ENCODE measurements at regions not wholly inside any gene's neighbourhood (a gene's known extent, or its start where the extent isn't known, plus 50 kb on each side); places are given as distances from the start of the nearest gene placed in this dataset.

- peak; percentile 82 for DNase-seq (ENCODE audit: low read depth, low spot score)
Observed at GRCh38 chr5:68924481-68925145, 169.2 kb upstream of the SLC30A5 start.

DNA sequence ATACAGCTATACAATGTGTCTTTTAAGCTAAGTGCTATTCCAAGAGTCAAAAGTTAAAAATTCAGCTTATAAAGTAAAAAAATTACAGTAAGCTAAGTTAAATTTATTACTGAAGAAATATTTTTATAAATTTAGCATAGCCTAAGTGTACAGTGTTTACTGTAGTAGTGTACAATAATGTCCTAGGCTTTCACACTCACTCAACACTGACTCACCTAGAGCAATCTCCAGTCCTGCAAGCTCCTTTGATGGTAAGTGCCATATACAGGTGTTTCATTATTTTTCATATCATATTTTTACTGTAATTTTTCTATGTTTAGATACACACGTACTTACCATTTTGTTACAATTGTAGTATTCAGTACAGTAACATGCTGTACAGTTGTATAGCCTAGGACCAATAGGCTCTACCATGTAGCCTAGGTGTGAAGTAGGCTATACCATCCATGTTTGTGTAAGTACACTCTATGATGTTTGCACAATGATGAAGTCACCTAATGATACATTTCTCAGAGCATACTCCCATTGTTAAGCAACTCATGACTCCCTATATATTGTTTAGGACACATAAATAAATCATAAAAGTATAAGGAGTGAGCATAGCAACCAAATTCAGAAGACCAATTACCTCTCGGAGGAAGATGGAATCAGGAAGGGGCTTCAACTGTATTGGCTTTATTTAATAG is 165.1 kb upstream of the SLC30A5 start:
- no peak for DNase-seq (ENCODE audit: low read depth, low spot score)

- no peak for DNase-seq (ENCODE audit: low read depth, low spot score)
Observed at GRCh38 chr5:68930139-68930538, 163.7 kb upstream of the SLC30A5 start.

GRCh38 chr5:68932830-68933434 is 160.9 kb upstream of the SLC30A5 start:
- DNase-seq (ENCODE audit: low read depth, low spot score), result no peak

DNA sequence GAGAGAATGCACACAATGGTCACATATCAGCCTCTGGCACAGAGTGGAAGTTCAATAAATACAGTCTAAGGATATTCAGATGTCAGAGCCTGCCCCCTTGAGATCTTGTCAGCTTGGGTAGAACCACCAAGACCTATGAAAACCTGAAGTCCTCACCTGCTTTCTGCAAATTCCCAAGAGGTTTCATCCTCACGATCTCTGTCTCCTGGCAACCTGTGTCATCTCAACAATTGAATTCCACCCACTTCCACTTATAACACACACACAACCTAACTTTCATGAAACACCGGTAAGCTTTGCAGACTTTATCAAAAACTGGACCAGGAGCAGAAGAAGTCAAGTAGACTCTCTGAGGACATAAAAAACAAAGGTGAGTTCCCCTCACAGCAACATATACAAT is 151.6 kb upstream of the SLC30A5 start:
- DNase-seq (ENCODE audit: low read depth, low spot score), result no peak

DNA sequence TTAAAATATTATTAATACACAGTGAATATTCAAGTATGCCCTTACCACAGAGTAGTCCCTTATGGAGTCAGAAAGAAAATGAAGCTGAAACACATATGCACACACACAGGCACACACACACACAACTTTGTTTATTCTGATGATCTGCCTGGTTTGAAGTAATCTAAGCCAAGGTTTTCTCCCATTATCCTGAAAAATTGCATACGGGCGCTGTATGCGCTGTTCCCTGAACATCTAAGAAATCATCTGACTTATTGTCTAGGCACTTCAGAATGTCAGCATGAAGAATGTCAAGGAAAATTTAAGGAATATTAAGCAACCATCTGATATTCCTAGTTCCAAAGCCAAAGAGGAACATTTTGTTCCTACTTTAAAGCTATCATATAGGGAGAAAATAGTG is 147.1 kb upstream of the SLC30A5 start:
- no peak for DNase-seq (ENCODE audit: low read depth, low spot score)

GRCh38 chr5:68947986-68948385 is 145.8 kb upstream of the SLC30A5 start:
- no peak for DNase-seq (ENCODE audit: low read depth, low spot score)

DNA sequence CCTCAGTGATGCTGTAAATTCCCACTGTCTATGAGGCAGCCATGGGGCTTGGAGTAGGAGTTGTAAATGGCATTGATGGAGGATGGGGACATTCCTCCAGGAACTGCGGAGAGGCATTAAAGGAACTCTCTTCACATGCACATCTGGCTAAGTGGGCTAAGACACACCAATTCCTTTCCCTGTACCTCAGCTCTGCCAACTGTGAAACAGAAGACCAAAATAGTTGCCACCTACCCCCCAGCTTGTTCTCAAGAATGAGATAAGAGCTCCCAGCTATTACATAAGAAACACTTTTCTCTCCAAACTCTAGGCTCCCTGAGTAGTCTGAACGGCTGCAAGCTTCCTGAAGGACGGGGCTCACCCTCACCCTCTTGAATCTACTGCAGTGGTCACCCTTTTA is 144.6 kb upstream of the SLC30A5 start:
- no peak for DNase-seq (ENCODE audit: low read depth, low spot score)

DNA sequence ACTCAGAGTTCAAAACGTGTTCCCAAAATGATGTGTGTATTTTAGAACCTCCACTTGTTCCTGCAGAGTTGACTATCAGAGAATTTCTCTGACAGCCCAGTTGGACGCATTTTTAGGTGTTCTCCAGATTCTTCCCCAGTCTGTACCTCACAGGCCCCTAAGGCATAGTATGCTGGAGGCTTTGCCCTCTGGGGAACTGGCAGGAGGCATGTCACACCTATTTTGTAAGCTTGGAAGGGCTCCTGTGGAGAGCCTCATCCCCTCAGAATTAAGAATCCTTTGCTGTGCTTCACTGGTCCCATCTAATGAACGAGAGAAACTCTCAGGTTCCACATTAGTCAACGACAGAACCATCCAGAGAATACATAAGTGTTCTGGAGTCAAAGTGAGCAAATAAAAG is 144.1 kb upstream of the SLC30A5 start:
- DNase-seq (ENCODE audit: low read depth, low spot score), result no peak

GRCh38 chr5:68950125-68950524 is 143.7 kb upstream of the SLC30A5 start:
- no peak for DNase-seq (ENCODE audit: low read depth, low spot score)

DNA sequence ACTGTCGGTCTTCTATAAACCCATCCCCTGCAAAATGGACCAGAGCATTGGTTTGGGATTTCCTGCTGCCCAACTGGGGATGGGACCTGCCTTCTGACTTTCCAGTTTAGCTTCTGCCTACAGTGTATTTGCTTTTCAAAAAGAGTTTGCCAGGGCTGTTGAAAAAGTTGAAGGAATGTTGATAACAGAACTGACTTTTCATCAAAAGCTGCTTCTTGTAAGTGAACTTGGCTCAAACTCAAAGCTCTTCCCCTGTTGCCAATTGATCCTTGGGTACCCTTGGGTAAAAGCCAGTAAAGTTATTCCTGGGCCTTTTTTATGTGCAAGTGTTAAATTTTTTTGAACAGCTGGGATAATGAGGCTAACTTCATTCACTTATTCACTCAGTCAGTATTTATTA is 142.9 kb upstream of the SLC30A5 start:
- DNase-seq (ENCODE audit: low read depth, low spot score), result no peak

- peak; percentile 39 for DNase-seq (ENCODE audit: low read depth, low spot score)
Observed at GRCh38 chr5:68953231-68953874, 140.5 kb upstream of the SLC30A5 start.

DNA sequence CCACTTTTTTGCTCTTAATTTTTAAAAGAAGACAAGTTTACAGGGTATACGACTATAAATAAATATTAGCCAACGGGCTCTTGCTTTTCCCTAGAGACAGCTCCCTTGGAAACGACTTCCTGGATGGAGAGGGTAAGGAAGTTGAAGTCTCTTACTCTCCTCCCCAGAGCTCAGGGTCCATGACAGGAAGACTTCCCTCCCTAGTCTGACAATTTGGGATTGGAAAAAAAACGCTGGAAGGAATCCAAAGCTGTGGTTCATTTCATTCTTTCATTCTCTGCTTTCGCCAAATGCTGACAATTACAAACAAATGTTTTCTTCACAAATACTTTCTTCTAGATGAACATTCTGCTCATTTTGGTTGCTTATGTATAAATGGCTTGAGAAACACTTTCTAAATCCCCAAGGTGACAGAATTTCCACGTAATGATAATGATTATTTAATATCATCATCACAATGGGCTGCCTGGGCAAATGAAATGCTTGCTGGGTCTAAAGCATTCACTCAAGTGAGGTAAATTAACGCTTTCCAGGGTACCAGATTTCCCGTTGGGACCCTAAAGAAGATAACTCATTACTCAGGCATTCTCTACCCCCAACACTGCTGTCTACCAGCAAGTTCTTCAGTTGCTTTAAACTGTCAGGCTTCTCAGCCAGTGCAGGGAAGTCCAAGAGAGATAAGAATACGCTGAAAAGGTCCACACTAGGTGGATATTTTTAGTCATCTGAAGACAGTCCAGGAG is 139.8 kb upstream of the SLC30A5 start:
- DNase-seq (ENCODE audit: low read depth, low spot score), result no peak

DNA sequence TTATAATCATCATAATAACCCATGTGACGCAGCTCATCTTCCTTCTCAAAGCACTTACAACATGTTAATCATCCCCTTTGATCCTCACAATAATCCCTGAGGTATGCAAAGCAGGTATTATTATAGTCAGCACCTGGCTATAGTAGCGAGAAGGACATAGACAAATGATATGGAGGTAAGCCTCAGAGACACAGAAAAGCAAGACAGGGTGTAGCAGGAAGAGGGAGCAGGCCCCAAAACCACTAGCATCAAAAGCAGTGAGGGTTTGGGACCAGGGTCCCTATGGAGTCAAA is 139.2 kb upstream of the SLC30A5 start:
- DNase-seq (ENCODE audit: low read depth, low spot score), result no peak

GRCh38 chr5:68957591-68957990 is 136.2 kb upstream of the SLC30A5 start:
- DNase-seq (ENCODE audit: low read depth, low spot score), result no peak

DNA sequence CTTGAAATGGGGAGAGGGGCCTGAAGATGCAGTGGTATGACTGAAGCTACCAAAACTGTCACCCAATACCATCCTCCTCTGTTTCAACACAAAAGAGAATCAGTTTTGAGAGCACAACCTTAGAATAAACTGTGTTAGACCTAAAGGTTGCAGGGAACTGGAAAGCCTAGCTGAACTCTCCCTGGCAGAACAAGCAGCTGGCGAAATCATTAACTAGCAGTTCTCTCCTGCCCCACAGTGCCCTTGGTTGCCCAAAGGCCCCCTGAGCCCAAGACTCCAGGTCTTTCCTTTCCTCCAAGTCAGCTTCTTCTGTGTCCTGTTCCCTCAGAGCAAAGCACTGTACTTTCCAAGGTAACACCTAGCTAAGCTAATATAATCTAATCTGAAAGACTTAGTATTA is 135.4 kb upstream of the SLC30A5 start:
- DNase-seq (ENCODE audit: low read depth, low spot score), result no peak

GRCh38 chr5:68960456-68960855 is 133.4 kb upstream of the SLC30A5 start:
- no peak for DNase-seq (ENCODE audit: low read depth, low spot score)

DNA sequence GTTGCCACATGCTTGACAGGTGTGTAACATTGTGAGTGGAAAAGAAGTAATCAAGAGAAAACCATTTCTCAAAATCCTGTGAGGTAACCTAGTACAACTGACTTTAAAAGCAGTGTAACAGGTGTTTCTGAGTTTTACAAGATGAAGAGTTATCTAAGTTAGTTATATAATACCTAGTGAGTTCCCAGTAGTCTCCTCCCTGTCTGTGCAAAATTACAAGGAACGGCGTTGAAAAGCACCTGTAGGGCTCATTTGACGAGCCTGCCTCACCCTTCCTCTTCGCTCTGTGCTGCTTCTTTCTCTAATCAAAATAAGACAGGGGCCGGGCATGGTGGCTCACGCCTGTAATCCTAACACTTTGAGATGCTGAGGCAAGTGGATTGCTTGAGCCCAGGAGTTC is 132.9 kb upstream of the SLC30A5 start:
- DNase-seq (ENCODE audit: low read depth, low spot score), result no peak

DNA sequence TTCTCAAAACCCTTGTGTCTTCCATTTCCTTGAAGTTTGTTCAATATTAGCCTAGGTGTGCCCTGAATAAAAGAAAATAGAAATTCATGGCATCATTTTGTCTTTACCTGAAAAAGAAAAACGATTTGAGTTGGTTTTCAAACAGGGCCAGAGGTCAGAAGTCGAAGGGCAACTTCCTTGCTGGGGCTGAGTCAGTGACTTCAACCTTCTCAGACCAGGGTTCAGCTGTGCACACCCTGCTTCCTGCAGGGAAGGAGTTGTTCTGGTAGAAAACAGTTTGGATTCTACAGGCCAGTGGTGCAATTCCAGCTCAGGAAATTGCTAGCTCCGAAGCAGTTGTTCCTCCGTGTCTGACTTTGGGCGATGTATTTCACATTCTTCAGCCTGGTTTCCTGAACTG is 132.1 kb upstream of the SLC30A5 start:
- no peak for DNase-seq (ENCODE audit: low read depth, low spot score)

GRCh38 chr5:68962757-68963484 is 130.9 kb upstream of the SLC30A5 start:
- peak; percentile 80 for DNase-seq (ENCODE audit: low read depth, low spot score)

DNA sequence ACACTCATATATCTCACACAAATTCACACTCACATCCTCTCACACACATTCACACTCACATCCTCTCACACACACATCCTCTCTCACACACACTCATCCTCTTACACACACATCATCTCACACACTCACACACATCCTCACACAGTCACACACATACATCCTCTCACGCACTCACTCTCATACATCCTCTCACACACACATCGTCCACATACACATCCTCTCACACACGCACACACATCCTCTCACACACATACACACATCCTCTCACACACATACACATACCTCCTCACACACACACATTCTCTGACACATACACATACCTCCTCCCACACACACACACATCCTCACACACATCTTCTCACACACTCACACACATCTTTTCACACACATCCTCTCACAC is 129.1 kb upstream of the SLC30A5 start:
- no peak for DNase-seq (ENCODE audit: low read depth, low spot score)

DNA sequence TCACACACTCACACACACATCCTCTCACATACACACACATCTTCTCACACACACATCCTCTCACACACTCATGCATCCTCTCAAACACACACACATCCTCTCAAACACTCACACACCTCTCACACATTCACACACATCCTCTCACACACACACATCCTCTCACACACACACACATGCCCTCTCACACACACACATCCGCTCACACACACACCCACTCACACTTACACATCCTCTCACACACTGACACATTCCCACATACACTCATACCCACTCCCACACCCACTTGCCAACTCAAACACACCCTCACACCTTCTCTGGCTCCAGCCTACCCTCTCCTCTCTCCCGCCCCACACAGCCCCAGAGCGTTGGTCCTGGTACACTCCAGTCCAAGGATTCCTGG is 127.9 kb upstream of the SLC30A5 start:
- DNase-seq (ENCODE audit: low read depth, low spot score), result no peak

Data from astrocyte of the hippocampus (primary cell).